ENCODE measurements at regions not wholly inside any gene's neighbourhood (a gene's known extent, or its start where the extent isn't known, plus 50 kb on each side); places are given as distances from the start of the nearest gene placed in this dataset.

DNA sequence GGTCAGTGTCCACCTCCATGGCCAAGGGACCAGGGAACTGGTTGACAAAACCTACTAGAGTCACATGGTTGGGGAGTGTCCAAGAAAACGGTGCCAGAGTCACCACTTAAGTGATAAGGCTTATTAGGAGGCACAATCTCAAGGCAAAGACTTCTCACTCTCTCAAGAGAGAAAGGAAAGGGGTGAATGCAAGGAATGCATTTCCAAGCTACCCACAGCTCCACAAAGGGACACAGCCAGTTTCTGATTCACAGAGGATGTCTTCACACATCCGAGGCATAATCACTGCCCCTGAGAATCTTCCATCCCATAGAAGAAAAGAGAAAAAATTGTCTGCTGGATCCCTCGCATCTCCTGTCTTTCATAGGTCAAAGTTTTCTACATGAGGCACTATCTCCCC is 269.3 kb downstream of the TNS1 start:
- Histone ChIP-seq H3K4me3 (ENCODE audit: control extremely low read depth in 1 of 5, extremely low read depth in 1 of 5, insufficient read depth in 1 of 5, low read depth in 2 of 5, low read length in 4 of 5) (no peak overlapping the region), H3K27ac (ENCODE audit: low read length in 2 of 2) (no peak overlapping the region), H3K36me3 (replicated peaks in 1 of 2; ENCODE audit: control extremely low read depth in 1 of 2, control insufficient read depth in 1 of 2, extremely low read depth in 1 of 2, insufficient read depth in 2 of 2, low read length in 1 of 2) (no peaks in the 10 kb centered on the region), H3K27me3 (replicated peaks in 1 of 4; ENCODE audit: control extremely low read depth in 1 of 4, control insufficient read depth in 3 of 4, insufficient read depth in 4 of 4, low read length in 3 of 4) (peaks cover 0 to 12% (median 0%) of the 10 kb centered on the region in 4 experiments), H4K20me1 (ENCODE audit: control insufficient read depth, insufficient read depth, low read length, poor library complexity, severe bottlenecking) (no peaks in the 10 kb centered on the region), H3K4me2 (replicated peaks; ENCODE audit: low read depth, low read length, poor library complexity, severe bottlenecking) (no peak overlapping the region), H3K4me1 (ENCODE audit: control insufficient read depth in 2 of 2, insufficient read depth in 2 of 2, low read length in 2 of 2) (no peaks in the 10 kb centered on the region), H3K79me2 (ENCODE audit: control insufficient read depth, insufficient read depth, low read length) (no peaks in the 10 kb centered on the region), H3K9me3 (ENCODE audit: control extremely low read depth in 1 of 3, control insufficient read depth in 2 of 3, insufficient read depth in 1 of 3, low read length in 2 of 3) (no peaks in the 10 kb centered on the region), H2AFZ (ENCODE audit: insufficient read depth, low read depth, low read length, poor library complexity, severe bottlenecking) (no peak overlapping the region), H3K9ac (ENCODE audit: low read length) (no peak overlapping the region)
- no peak overlapping the region for H3K27ac Mint-ChIP-seq
- ATAC-seq (ENCODE audit: low read depth) (no peak), DNase-seq (no peak)
- no peaks in the 10 kb centered on the region for H3K9me3 Mint-ChIP-seq (ENCODE audit: insufficient read depth)
- CTCF ChIA-PET, result no interaction called here
- H3K27me3 Mint-ChIP-seq, result peaks cover 17% of the 10 kb centered on the region
- no peak overlapping the region for H3K4me3 Mint-ChIP-seq
- intact Hi-C loops (cut with micrococcal nuclease), result no loop called here
- POLR2A ChIA-PET, result no interaction called here
- no CpG with 5 or more reads among the region's 3 CpGs for WGBS (ENCODE audit: insufficient coverage)
- TF ChIP-seq EZH2 (IDR thresholded peaks at IDR 0.05; ENCODE audit: borderline replicate concordance, insufficient read depth, low read depth, low read length, poor library complexity, severe bottlenecking), result no peak
- TF ChIP-seq, protein P1, sequence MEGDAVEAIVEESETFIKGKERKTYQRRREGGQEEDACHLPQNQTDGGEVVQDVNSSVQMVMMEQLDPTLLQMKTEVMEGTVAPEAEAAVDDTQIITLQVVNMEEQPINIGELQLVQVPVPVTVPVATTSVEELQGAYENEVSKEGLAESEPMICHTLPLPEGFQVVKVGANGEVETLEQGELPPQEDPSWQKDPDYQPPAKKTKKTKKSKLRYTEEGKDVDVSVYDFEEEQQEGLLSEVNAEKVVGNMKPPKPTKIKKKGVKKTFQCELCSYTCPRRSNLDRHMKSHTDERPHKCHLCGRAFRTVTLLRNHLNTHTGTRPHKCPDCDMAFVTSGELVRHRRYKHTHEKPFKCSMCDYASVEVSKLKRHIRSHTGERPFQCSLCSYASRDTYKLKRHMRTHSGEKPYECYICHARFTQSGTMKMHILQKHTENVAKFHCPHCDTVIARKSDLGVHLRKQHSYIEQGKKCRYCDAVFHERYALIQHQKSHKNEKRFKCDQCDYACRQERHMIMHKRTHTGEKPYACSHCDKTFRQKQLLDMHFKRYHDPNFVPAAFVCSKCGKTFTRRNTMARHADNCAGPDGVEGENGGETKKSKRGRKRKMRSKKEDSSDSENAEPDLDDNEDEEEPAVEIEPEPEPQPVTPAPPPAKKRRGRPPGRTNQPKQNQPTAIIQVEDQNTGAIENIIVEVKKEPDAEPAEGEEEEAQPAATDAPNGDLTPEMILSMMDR (IDR thresholded peaks at IDR 0.05), result no peak
- H3K4me1 Mint-ChIP-seq, result peaks cover 6% of the 10 kb centered on the region

DNA sequence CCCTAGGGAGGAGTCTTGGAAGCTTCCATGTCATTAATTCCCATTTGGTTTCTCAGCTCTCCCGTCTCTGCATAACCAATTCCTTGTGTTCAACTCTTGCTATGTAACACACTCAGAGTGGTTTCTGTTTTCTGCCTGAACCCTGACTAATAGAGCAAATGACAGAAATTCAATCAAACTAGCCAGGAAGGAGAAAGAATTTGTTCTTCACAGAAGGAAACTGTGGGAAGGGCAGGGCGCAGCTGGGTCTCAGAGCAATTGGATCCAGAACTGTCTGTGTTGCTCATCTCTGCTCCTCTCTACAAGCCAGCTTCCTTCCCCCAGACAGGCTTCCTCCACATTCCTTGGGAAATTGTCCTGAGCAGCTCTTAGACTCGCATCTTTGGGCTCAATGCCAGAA is 269.8 kb downstream of the TNS1 start:
- CTCF ChIA-PET, result no interaction called here
- H3K9me3 ChIP-seq (ENCODE audit: control extremely low read depth in 1 of 3, control insufficient read depth in 2 of 3, insufficient read depth in 1 of 3, low read length in 2 of 3), result no peaks in the 10 kb centered on the region
- no peak for DNase-seq
- H2AFZ ChIP-seq (ENCODE audit: insufficient read depth, low read depth, low read length, poor library complexity, severe bottlenecking), result no peak overlapping the region
- H4K20me1 ChIP-seq (ENCODE audit: control insufficient read depth, insufficient read depth, low read length, poor library complexity, severe bottlenecking), result no peaks in the 10 kb centered on the region
- no peak overlapping the region for H3K9ac ChIP-seq (ENCODE audit: low read length)
- Mint-ChIP-seq H3K4me1 (peaks cover 6% of the 10 kb centered on the region), H3K4me3 (no peak overlapping the region), H3K9me3 (ENCODE audit: insufficient read depth) (no peaks in the 10 kb centered on the region), H3K27ac (no peak overlapping the region), H3K27me3 (peaks cover 17% of the 10 kb centered on the region)
- 94% methylated on average over 2 of the region's 3 CpGs for WGBS (ENCODE audit: insufficient coverage)
- H3K36me3 ChIP-seq (replicated peaks in 1 of 2; ENCODE audit: control extremely low read depth in 1 of 2, control insufficient read depth in 1 of 2, extremely low read depth in 1 of 2, insufficient read depth in 2 of 2, low read length in 1 of 2), result no peaks in the 10 kb centered on the region
- intact Hi-C loops (cut with micrococcal nuclease), result no loop called here
- H3K79me2 ChIP-seq (ENCODE audit: control insufficient read depth, insufficient read depth, low read length), result no peaks in the 10 kb centered on the region
- no peak overlapping the region for H3K4me3 ChIP-seq (ENCODE audit: control extremely low read depth in 1 of 5, extremely low read depth in 1 of 5, insufficient read depth in 1 of 5, low read depth in 2 of 5, low read length in 4 of 5)
- TF ChIP-seq, protein P1 (IDR thresholded peaks at IDR 0.05), result no peak
- TF ChIP-seq EZH2 (IDR thresholded peaks at IDR 0.05; ENCODE audit: borderline replicate concordance, insufficient read depth, low read depth, low read length, poor library complexity, severe bottlenecking), result no peak
- H3K27ac ChIP-seq (ENCODE audit: low read length in 2 of 2), result no peak overlapping the region
- POLR2A ChIA-PET, result no interaction called here
- H3K4me2 ChIP-seq (replicated peaks; ENCODE audit: low read depth, low read length, poor library complexity, severe bottlenecking), result no peak overlapping the region
- H3K27me3 ChIP-seq (replicated peaks in 1 of 4; ENCODE audit: control extremely low read depth in 1 of 4, control insufficient read depth in 3 of 4, insufficient read depth in 4 of 4, low read length in 3 of 4), result peaks cover 0 to 12% (median 0%) of the 10 kb centered on the region in 4 experiments
- no peak for ATAC-seq (ENCODE audit: low read depth)
- no peaks in the 10 kb centered on the region for H3K4me1 ChIP-seq (ENCODE audit: control insufficient read depth in 2 of 2, insufficient read depth in 2 of 2, low read length in 2 of 2)
